Upper lobe of left lung (tissue), 6 donors: ENCODE measurements at regions not wholly inside any gene's neighbourhood (a gene's known extent, or its start where the extent isn't known, plus 50 kb on each side); places are given as distances from the start of the nearest gene placed in this dataset.

Source experiments
- ATAC-seq, 2 donors: fragments of 200-7000 bp; cut with Tn5 transposase; one replicate each; pipeline ENCODE4 v1.9.1; 2022; ENCODE audit warnings: mild to moderate bottlenecking in 2 of 2, moderate library complexity in 2 of 2; ENCODE audit not compliant: low FRiP score in 2 of 2
- DNase-seq, 2 donors: peaks; one replicate each; pipeline ENCODE4 v3.0.0-alpha.2; 2019 to 2020
- H3K27ac ChIP-seq, 4 donors: fragments of 200-600 bp; sonication (generic); one replicate each; pipeline ENCODE4 v1.5.1; 2016 to 2019
- H3K27me3 ChIP-seq, 4 donors: fragments of 200-600 bp; sonication (generic); one replicate each; pipeline ENCODE4 v1.5.1; 2017 to 2019
- H3K36me3 ChIP-seq, 4 donors: fragments of 200-600 bp; sonication (generic); one replicate each; pipeline ENCODE4 v1.5.1; 2016 to 2019
- H3K4me1 ChIP-seq, 4 donors: fragments of 200-600 bp; sonication (generic); one replicate each; pipeline ENCODE4 v1.5.1; 2018 to 2019
- H3K4me3 ChIP-seq, 4 donors: fragments of 200-600 bp; sonication (generic); one replicate each; pipeline ENCODE4 v1.5.1; 2017 to 2019; ENCODE audit warnings: mild to moderate bottlenecking in 2 of 4, moderate library complexity in 1 of 4
- H3K9me3 ChIP-seq, 4 donors: fragments of 200-600 bp; sonication (generic); one replicate each; pipeline ENCODE4 v1.5.1; 2018 to 2019
- EP300 ChIP-seq, 4 donors: sonication (generic); formaldehyde crosslinking; IDR thresholded peaks; one replicate each; pipeline ENCODE4 v1.5.1; 2017; ENCODE audit warnings: antibody characterized with exemption in 4 of 4, control low read depth in 2 of 4
- POLR2A ChIP-seq, 4 donors: fragments of 450-650 bp; IDR thresholded peaks; one replicate each; pipeline ENCODE4 v1.5.1; 2016 to 2017; ENCODE audit warnings: antibody characterized with exemption in 4 of 4, mild to moderate bottlenecking in 2 of 4
- POLR2AphosphoS5 ChIP-seq, 2 donors: sonication (generic); formaldehyde crosslinking; IDR thresholded peaks; one replicate each; pipeline ENCODE4 v1.5.1; 2017; ENCODE audit warnings: antibody characterized with exemption in 2 of 2
- WGBS, 2 donors: methylation state at CpG; one replicate each; pipeline ENCODE4 v1.1.5; 2017 to 2018; 5-methylcytosine and 5-hydroxymethylcytosine counted together
- TF ChIP-seq, protein P1 (sequence below), 6 experiments: fragments of 450-650 bp in 4 of 6; fragments of 200-600 bp in 2 of 6; sonication (generic) in 2 of 6; IDR thresholded peaks; one replicate each; pipeline ENCODE4 v1.5.1; 2016 to 2019; ENCODE audit warnings: antibody characterized with exemption in 6 of 6
- donor health status: DM: no; HTN: no; CAD: no; lungs with moderate emphysema.
- donor health status: DM: no; HTN: yes; CAD: no; lungs with severe emphysema.

DNA sequence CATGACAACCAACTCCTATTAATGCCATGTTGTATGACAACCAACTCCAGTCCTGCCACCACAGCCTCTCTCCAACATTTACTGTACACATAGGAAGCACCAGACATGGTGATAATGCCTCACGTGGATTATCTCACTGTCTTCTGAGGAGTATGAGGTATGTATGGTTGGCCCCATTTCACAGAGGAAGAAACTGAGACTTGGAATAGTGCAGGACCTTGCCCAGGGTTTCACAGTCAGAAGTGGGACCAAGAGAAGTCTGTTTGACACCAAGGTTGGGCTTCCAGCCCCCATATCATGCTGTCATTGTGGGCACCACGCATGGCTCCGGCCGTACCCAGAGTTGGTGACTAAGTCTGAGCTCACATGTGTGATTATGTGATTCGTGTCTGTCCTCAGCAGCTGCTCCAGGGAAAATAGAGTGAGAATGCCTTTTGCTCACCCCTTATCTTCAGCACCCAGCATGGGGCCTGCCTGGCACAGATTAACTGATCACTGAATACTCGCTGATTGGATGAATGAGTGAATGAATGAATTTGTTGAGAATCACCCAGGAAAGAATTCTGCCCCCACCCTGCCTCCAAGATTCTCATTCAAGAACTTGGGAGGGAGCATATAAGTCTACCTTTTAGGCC, 204.1 kb upstream of the NLRP1 start:
- DNase-seq: no peak
- Histone ChIP-seq H3K27me3 (no peaks in the 10 kb centered on the region), H3K9me3 (peaks cover 5 to 16% (median 6%) of the 10 kb centered on the region in 4 donors), H3K4me3 (no peak overlapping the region), H3K36me3 (no peaks in the 10 kb centered on the region), H3K4me1 (no peaks in the 10 kb centered on the region), H3K27ac (no peak overlapping the region)
- WGBS, 2 donors: 83 to 92% methylated on average over 5 to 6 of the region's 6 CpGs
- no peak for TF ChIP-seq POLR2AphosphoS5 (IDR thresholded peaks at IDR 0.05)
- no peak for TF ChIP-seq POLR2A (IDR thresholded peaks at IDR 0.05)
- no peak for TF ChIP-seq EP300 (IDR thresholded peaks at IDR 0.05)
- TF ChIP-seq, protein P1, sequence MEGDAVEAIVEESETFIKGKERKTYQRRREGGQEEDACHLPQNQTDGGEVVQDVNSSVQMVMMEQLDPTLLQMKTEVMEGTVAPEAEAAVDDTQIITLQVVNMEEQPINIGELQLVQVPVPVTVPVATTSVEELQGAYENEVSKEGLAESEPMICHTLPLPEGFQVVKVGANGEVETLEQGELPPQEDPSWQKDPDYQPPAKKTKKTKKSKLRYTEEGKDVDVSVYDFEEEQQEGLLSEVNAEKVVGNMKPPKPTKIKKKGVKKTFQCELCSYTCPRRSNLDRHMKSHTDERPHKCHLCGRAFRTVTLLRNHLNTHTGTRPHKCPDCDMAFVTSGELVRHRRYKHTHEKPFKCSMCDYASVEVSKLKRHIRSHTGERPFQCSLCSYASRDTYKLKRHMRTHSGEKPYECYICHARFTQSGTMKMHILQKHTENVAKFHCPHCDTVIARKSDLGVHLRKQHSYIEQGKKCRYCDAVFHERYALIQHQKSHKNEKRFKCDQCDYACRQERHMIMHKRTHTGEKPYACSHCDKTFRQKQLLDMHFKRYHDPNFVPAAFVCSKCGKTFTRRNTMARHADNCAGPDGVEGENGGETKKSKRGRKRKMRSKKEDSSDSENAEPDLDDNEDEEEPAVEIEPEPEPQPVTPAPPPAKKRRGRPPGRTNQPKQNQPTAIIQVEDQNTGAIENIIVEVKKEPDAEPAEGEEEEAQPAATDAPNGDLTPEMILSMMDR (IDR thresholded peaks at IDR 0.05): no peak
- no peak for ATAC-seq

GRCh38 chr17:5789528-5789927, 205.2 kb upstream of the NLRP1 start:
- Histone ChIP-seq H3K27ac (no peak overlapping the region), H3K27me3 (no peaks in the 10 kb centered on the region), H3K36me3 (no peaks in the 10 kb centered on the region), H3K4me1 (no peaks in the 10 kb centered on the region), H3K9me3 (peaks cover 5 to 8% (median 6%) of the 10 kb centered on the region in 4 donors), H3K4me3 (no peak overlapping the region)
- TF ChIP-seq POLR2A (IDR thresholded peaks at IDR 0.05) (no peak), EP300 (IDR thresholded peaks at IDR 0.05) (no peak), POLR2AphosphoS5 (IDR thresholded peaks at IDR 0.05) (no peak)
- TF ChIP-seq, protein P1 (IDR thresholded peaks at IDR 0.05): no peak
- WGBS, 2 donors: 50 to 53% methylated on average over 15 of the region's 15 CpGs
- ATAC-seq (no peak), DNase-seq (no peak)

GRCh38 chr17:5793157-5793556, 208.8 kb upstream of the NLRP1 start:
- no peaks in the 10 kb centered on the region for H3K36me3 ChIP-seq
- no peak for TF ChIP-seq EP300 (IDR thresholded peaks at IDR 0.05)
- TF ChIP-seq, protein P1 (IDR thresholded peaks at IDR 0.05): no peak
- 78 to 97% methylated on average over 4 of the region's 4 CpGs for whole genome bisulfite sequencing, 2 donors
- no peak for ATAC-seq
- H3K27me3 ChIP-seq: no peaks in the 10 kb centered on the region
- no peak overlapping the region for H3K4me3 ChIP-seq
- no peaks in the 10 kb centered on the region for H3K4me1 ChIP-seq
- no peak for DNase-seq
- H3K27ac ChIP-seq: no peak overlapping the region
- H3K9me3 ChIP-seq: peaks cover 4 to 7% (median 5%) of the 10 kb centered on the region in 4 donors

DNA sequence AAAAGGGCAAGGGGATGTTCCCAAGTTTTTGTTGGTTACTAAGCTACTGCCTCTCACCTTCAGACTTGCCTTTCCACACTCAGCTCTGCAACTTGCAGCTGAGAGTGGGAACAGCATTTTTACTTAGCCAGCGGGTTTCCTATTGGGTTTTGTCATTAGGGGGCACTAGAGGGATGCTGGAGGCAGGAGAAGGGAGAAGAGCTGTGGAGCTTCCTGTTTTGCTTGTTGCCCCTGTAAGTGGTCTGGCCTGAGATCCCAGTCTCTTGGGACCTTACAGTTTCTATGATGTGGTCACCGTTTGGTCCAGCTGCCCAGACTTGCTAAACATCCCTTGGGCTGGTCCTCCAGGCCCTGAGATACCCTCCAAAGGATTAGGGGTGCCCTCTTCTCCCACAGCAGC, 209.6 kb upstream of the NLRP1 start:
- WGBS, 2 donors: 38 to 44% methylated on average over 2 of the region's 2 CpGs
- TF ChIP-seq POLR2AphosphoS5 (IDR thresholded peaks at IDR 0.05) (no peak), EP300 (IDR thresholded peaks at IDR 0.05) (no peak), POLR2A (IDR thresholded peaks at IDR 0.05) (no peak)
- TF ChIP-seq, protein P1 (IDR thresholded peaks at IDR 0.05): no peak
- Histone ChIP-seq H3K4me1 (no peaks in the 10 kb centered on the region), H3K27ac (no peak overlapping the region), H3K4me3 (no peak overlapping the region), H3K36me3 (no peaks in the 10 kb centered on the region), H3K9me3 (peaks cover 4 to 7% (median 5%) of the 10 kb centered on the region in 4 donors), H3K27me3 (no peaks in the 10 kb centered on the region)
- DNase-seq (no peak), ATAC-seq (no peak)

GRCh38 chr17:5794385-5794784, 210.1 kb upstream of the NLRP1 start:
- Histone ChIP-seq H3K4me3 (no peak overlapping the region), H3K27me3 (no peaks in the 10 kb centered on the region), H3K4me1 (no peaks in the 10 kb centered on the region), H3K36me3 (no peaks in the 10 kb centered on the region), H3K9me3 (peaks cover 4 to 7% (median 5%) of the 10 kb centered on the region in 4 donors), H3K27ac (no peak overlapping the region)
- ATAC-seq (no peak), DNase-seq (no peak)
- 86 to 93% methylated on average over 7 of the region's 7 CpGs for WGBS, 2 donors
- TF ChIP-seq, protein P1 (IDR thresholded peaks at IDR 0.05): no peak
- no peak for TF ChIP-seq EP300 (IDR thresholded peaks at IDR 0.05)
- TF ChIP-seq POLR2A (IDR thresholded peaks at IDR 0.05): no peak
